Osteoblast (primary cell): ENCODE measurements at regions not wholly inside any gene's neighbourhood (a gene's known extent, or its start where the extent isn't known, plus 50 kb on each side); places are given as distances from the start of the nearest gene placed in this dataset.

Experiments used
- DNase-seq: peaks from one replicate; pipeline ENCODE4 v3.0.0; 2011; ENCODE audit warnings: low spot score, mixed read lengths; ENCODE audit not compliant: insufficient read length; ENCODE audit errors: missing footprints
- H2AFZ ChIP-seq: 2 replicates; pipeline ENCODE4 v1.6.0; 2011; ENCODE audit warnings: mild to moderate bottlenecking, low read length
- H3K27ac ChIP-seq: 2 replicates; pipeline ENCODE4 v1.5.1; 2011; ENCODE audit warnings: mild to moderate bottlenecking, low read depth, low read length, moderate library complexity
- H3K27me3 ChIP-seq: 2 replicates; pipeline ENCODE4 v1.6.0; 2012; ENCODE audit warnings: mild to moderate bottlenecking, control low read depth, inconsistent platforms, low read length, moderate library complexity; ENCODE audit not compliant: insufficient read depth
- H3K36me3 ChIP-seq: 2 replicates; pipeline ENCODE4 v1.5.1; 2011; ENCODE audit warnings: mild to moderate bottlenecking, low read length, control low read depth, moderate library complexity; ENCODE audit not compliant: insufficient read depth
- H3K4me1 ChIP-seq: 2 replicates; pipeline ENCODE4 v1.5.1; 2011; ENCODE audit warnings: mild to moderate bottlenecking, low read length, control low read depth, moderate library complexity; ENCODE audit not compliant: insufficient read depth
- H3K4me2 ChIP-seq: 2 replicates; pipeline ENCODE4 v1.6.0; 2011; ENCODE audit warnings: mild to moderate bottlenecking, low read length; ENCODE audit not compliant: insufficient read depth
- H3K4me3 ChIP-seq: fragments of 200-600 bp; sonication (generic); 3 replicates; pipeline ENCODE4 v1.5.1; 2012; ENCODE audit warnings: mild to moderate bottlenecking, low read length, inconsistent platforms; ENCODE audit not compliant: insufficient read depth
- H3K79me2 ChIP-seq: 2 replicates; pipeline ENCODE4 v1.6.0; 2012; ENCODE audit warnings: mild to moderate bottlenecking, low read length, control low read depth, inconsistent platforms; ENCODE audit not compliant: insufficient read depth
- H3K9me3 ChIP-seq: 2 replicates; pipeline ENCODE4 v1.5.1; 2011; ENCODE audit warnings: low read depth, low read length, control low read depth
- H4K20me1 ChIP-seq: 2 replicates; pipeline ENCODE4 v1.6.0; 2012; ENCODE audit warnings: mild to moderate bottlenecking, low read length, control low read depth; ENCODE audit not compliant: insufficient read depth
- TF ChIP-seq, protein P1 (sequence below): IDR thresholded peaks from 2 replicates; pipeline ENCODE4 v1.5.1; 2011; ENCODE audit warnings: mild to moderate bottlenecking, low read depth, low read length, moderate library complexity; ENCODE audit errors: extremely low read depth

DNA sequence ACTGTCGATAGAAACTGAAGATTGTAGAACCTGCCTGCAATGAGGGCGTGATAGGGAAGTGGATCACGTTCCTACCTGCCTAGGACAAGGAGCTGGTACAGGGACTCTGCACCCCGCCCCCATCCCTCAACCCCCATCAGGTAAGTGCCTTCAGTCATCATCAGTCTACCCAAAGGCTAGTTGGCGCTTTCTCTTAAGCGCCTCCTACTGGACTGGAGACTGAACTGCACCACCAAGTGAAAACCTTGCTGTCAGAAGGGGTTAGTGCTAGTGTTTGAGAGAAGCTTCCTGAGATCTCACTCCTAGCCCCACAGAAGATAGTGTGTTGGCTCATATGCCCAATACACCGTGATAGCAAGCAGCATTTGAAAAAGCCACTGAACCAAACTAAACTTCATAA lies 706.5 kb upstream of the MAN1A1 start:
- Histone ChIP-seq H3K9me3 (no peaks in the 10 kb centered on the region), H3K79me2 (no peaks in the 10 kb centered on the region)

DNA sequence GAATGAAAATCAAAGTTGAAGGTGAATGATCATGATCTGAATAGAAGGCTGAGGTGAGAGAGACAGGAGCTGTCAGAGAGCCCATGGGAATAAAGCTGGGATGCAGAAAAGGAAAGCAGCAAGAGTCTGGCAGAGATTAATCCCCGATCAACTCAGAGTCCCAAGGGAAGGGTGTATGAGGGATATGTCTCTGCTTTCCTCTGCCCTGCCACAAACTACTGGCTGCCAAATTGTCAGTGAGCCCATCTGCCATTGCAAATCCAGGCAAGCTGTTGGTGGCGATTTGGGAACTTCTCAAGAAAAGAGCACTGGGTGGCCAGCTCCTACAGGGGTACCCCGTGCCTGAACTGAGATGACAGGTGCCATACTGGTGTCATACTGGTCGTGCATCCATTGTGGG lies 705.5 kb upstream of the MAN1A1 start:
- Histone ChIP-seq H3K27me3 (no peaks in the 10 kb centered on the region), H3K36me3 (no peaks in the 10 kb centered on the region), H3K4me1 (no peaks in the 10 kb centered on the region), H4K20me1 (no peaks in the 10 kb centered on the region), H3K4me3 (no peak overlapping the region), H3K27ac (no peak overlapping the region), H3K4me2 (no peak overlapping the region), H3K79me2 (no peaks in the 10 kb centered on the region), H2AFZ (no peak overlapping the region), H3K9me3 (no peaks in the 10 kb centered on the region)
- TF ChIP-seq, protein P1, sequence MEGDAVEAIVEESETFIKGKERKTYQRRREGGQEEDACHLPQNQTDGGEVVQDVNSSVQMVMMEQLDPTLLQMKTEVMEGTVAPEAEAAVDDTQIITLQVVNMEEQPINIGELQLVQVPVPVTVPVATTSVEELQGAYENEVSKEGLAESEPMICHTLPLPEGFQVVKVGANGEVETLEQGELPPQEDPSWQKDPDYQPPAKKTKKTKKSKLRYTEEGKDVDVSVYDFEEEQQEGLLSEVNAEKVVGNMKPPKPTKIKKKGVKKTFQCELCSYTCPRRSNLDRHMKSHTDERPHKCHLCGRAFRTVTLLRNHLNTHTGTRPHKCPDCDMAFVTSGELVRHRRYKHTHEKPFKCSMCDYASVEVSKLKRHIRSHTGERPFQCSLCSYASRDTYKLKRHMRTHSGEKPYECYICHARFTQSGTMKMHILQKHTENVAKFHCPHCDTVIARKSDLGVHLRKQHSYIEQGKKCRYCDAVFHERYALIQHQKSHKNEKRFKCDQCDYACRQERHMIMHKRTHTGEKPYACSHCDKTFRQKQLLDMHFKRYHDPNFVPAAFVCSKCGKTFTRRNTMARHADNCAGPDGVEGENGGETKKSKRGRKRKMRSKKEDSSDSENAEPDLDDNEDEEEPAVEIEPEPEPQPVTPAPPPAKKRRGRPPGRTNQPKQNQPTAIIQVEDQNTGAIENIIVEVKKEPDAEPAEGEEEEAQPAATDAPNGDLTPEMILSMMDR: no peak
- no peak for DNase-seq

More for the DNA sequence above, 706.5 kb upstream of the MAN1A1 start:
- H3K36me3 ChIP-seq: no peaks in the 10 kb centered on the region
- no peak overlapping the region for H2AFZ ChIP-seq
- H3K27me3 ChIP-seq: no peaks in the 10 kb centered on the region
- H3K4me2 ChIP-seq: no peak overlapping the region
- no peak for DNase-seq
- H3K27ac ChIP-seq: no peak overlapping the region
- H3K4me1 ChIP-seq: no peaks in the 10 kb centered on the region
- H4K20me1 ChIP-seq: no peaks in the 10 kb centered on the region
- TF ChIP-seq, protein P1: no peak
- no peak overlapping the region for H3K4me3 ChIP-seq

DNA sequence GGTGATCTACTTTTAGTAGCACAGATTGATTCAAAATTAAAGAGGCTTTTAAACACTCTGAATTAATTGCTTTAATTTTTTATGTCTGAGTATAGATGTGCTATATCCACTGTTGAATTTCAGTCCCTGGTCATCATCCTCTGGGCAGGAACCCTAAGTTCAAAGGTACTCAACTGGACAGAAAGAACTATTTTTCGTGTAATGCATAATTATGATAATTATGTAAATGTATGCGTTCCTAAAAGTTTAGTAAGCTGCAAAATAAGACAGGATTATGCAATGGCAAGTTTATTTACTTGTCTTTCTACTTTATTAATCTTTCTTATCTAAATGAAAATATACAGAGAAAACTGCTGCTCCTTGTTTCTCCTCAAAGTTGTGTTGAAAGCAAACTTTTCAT lies 690.1 kb upstream of the MAN1A1 start:
- Histone ChIP-seq H3K4me2 (no peak overlapping the region), H3K9me3 (no peaks in the 10 kb centered on the region), H3K4me1 (no peaks in the 10 kb centered on the region), H3K4me3 (no peak overlapping the region), H4K20me1 (no peaks in the 10 kb centered on the region), H3K27ac (no peak overlapping the region), H3K79me2 (no peaks in the 10 kb centered on the region), H3K36me3 (no peaks in the 10 kb centered on the region), H2AFZ (no peak overlapping the region), H3K27me3 (no peaks in the 10 kb centered on the region)
- TF ChIP-seq, protein P1: no peak
- DNase-seq: no peak

DNA sequence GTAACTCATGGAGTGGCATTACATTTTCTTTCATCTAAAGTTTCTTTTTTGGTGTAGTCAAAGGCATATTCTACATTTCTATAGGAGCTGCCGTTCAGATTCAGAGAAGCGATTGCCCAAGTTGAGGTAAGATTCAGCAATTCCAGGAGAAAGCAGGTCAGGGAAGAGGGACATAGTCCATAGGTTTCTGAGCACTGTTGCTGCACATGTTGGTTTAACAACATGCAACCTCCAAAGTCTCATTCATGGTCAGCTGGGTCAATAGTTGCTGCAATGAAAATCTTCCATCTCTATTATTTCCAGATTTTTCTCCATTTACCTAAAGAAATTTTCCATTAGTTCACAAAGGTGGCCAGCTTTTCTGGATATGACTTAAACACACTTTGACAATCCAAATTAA lies 682.3 kb upstream of the MAN1A1 start:
- Histone ChIP-seq H4K20me1 (no peaks in the 10 kb centered on the region), H3K27me3 (no peaks in the 10 kb centered on the region), H3K4me3 (no peak overlapping the region), H2AFZ (no peak overlapping the region), H3K9me3 (no peaks in the 10 kb centered on the region), H3K4me1 (no peaks in the 10 kb centered on the region), H3K79me2 (no peaks in the 10 kb centered on the region), H3K4me2 (no peak overlapping the region), H3K27ac (no peak overlapping the region), H3K36me3 (no peaks in the 10 kb centered on the region)
- no peak for DNase-seq
- TF ChIP-seq, protein P1: no peak
